ENCODE measurements at regions not wholly inside any gene's neighbourhood (a gene's known extent, or its start where the extent isn't known, plus 50 kb on each side); places are given as distances from the start of the nearest gene placed in this dataset.

GRCh38 chr1:116321766-116322175 lies 51.3 kb upstream of the ATP1A1 start:
- TF ChIP-seq, protein P1, sequence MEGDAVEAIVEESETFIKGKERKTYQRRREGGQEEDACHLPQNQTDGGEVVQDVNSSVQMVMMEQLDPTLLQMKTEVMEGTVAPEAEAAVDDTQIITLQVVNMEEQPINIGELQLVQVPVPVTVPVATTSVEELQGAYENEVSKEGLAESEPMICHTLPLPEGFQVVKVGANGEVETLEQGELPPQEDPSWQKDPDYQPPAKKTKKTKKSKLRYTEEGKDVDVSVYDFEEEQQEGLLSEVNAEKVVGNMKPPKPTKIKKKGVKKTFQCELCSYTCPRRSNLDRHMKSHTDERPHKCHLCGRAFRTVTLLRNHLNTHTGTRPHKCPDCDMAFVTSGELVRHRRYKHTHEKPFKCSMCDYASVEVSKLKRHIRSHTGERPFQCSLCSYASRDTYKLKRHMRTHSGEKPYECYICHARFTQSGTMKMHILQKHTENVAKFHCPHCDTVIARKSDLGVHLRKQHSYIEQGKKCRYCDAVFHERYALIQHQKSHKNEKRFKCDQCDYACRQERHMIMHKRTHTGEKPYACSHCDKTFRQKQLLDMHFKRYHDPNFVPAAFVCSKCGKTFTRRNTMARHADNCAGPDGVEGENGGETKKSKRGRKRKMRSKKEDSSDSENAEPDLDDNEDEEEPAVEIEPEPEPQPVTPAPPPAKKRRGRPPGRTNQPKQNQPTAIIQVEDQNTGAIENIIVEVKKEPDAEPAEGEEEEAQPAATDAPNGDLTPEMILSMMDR (IDR thresholded peaks at IDR 0.05), result no peak
- no peak for TF ChIP-seq POLR2AphosphoS5 (IDR thresholded peaks at IDR 0.05)

Measured in transverse colon (tissue), 4 donors.